ENCODE measurements at regions not wholly inside any gene's neighbourhood (a gene's known extent, or its start where the extent isn't known, plus 50 kb on each side); places are given as distances from the start of the nearest gene placed in this dataset.

DNA sequence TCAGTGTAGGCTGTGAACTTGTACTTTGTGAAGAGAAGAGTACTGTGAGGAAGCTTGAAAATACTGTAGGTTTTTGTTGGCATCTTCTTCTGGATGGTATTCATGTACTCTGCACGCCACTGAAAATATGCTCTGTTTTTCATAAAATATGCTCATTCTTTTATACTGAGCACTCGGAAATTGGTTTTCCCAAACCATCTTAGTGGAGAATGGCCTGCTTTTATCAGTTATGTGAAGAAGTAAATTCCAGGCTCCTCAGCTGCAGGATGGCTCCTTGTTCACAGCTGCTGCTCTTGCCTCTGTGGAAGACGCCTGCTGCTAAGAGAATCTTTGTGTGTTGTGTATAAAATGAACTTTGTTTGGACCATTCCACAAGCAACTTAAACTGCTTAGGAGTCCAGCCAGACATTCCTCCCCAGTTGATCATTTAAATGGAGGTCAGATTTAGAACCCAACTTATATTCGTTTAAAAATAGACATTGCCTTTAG, 443.5 kb upstream of the RGS6 start:
- TF ChIP-seq, protein P1, sequence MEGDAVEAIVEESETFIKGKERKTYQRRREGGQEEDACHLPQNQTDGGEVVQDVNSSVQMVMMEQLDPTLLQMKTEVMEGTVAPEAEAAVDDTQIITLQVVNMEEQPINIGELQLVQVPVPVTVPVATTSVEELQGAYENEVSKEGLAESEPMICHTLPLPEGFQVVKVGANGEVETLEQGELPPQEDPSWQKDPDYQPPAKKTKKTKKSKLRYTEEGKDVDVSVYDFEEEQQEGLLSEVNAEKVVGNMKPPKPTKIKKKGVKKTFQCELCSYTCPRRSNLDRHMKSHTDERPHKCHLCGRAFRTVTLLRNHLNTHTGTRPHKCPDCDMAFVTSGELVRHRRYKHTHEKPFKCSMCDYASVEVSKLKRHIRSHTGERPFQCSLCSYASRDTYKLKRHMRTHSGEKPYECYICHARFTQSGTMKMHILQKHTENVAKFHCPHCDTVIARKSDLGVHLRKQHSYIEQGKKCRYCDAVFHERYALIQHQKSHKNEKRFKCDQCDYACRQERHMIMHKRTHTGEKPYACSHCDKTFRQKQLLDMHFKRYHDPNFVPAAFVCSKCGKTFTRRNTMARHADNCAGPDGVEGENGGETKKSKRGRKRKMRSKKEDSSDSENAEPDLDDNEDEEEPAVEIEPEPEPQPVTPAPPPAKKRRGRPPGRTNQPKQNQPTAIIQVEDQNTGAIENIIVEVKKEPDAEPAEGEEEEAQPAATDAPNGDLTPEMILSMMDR (IDR thresholded peaks at IDR 0.05; ENCODE audit: low read depth, low read length), result no peak
- TF ChIP-seq, protein P2, sequence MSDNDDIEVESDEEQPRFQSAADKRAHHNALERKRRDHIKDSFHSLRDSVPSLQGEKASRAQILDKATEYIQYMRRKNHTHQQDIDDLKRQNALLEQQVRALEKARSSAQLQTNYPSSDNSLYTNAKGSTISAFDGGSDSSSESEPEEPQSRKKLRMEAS (IDR thresholded peaks at IDR 0.05; ENCODE audit: low read depth, low read length), result no peak
- no peak for TF ChIP-seq POLR2A (IDR thresholded peaks at IDR 0.05; ENCODE audit: extremely low read depth, insufficient read length)
- TF ChIP-seq MYC (IDR thresholded peaks at IDR 0.05; ENCODE audit: low read depth, low read length), result no peak

Data from NB4 (cell line).